ENCODE measurements at regions not wholly inside any gene's neighbourhood (a gene's known extent, or its start where the extent isn't known, plus 50 kb on each side); places are given as distances from the start of the nearest gene placed in this dataset.
"Not testable (repeated sequence)": the region's sequence is repeated elsewhere in the genome, so short reads cannot be mapped to it uniquely, and the experiment has no call there.

- no peak for TF ChIP-seq CTCF (conservative IDR thresholded peaks at IDR 0.05; ENCODE audit: low read depth, low read length)
- no peak overlapping the region for H3K4me3 ChIP-seq (ENCODE audit: low read depth, low read length)
- DNase-seq (ENCODE audit: low read depth) = no peak
Measured at GRCh38 chr6:130715058-130715457, 112.1 kb upstream of the SMLR1 start.

- TF ChIP-seq CTCF (conservative IDR thresholded peaks at IDR 0.05; ENCODE audit: low read depth, low read length) = no peak
- DNase-seq (ENCODE audit: low read depth) = no peak
- no peak overlapping the region for H3K4me3 ChIP-seq (ENCODE audit: low read depth, low read length)
Measured at GRCh38 chr6:130716466-130716865, 110.7 kb upstream of the SMLR1 start.

- TF ChIP-seq CTCF (conservative IDR thresholded peaks at IDR 0.05; ENCODE audit: low read depth, low read length) = no peak
- DNase-seq (ENCODE audit: low read depth) = no peak
- H3K4me3 ChIP-seq (ENCODE audit: low read depth, low read length) = no peak overlapping the region
Measured at GRCh38 chr6:130717657-130718056, 109.5 kb upstream of the SMLR1 start.

DNA sequence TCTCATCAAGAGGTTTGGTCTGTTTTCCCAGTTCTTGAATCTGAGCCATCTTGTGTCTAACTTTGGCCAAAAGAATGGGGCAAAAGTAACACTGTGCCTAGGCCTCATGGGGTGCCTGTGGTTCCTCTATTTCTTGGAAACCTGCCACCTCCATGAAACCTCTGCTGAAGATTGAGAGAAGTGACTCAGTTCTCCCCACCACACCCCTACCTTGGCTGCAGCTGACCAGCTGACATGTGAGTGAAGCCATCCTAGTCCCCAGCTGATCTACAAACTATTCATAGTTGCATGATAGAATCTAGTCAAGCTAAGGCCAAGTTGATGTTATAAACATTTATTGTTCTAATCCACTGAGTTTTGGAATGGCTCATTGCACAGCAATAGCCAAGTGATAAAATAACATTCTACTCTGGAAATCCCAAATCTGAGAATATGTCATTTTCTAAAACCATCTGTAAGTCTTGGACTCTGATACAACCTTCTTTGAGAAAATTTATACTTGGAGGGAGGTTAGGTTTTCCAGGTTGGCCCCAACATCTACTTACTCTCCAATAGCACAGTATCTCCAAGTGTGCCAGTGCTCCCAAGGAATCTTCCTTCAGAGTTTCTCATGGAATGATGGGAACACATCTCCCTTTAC lies 107.0 kb upstream of the SMLR1 start:
- no peak overlapping the region for H3K4me3 ChIP-seq (ENCODE audit: low read depth, low read length)
- TF ChIP-seq CTCF (conservative IDR thresholded peaks at IDR 0.05; ENCODE audit: low read depth, low read length) = no peak
- DNase-seq (ENCODE audit: low read depth) = no peak

DNA sequence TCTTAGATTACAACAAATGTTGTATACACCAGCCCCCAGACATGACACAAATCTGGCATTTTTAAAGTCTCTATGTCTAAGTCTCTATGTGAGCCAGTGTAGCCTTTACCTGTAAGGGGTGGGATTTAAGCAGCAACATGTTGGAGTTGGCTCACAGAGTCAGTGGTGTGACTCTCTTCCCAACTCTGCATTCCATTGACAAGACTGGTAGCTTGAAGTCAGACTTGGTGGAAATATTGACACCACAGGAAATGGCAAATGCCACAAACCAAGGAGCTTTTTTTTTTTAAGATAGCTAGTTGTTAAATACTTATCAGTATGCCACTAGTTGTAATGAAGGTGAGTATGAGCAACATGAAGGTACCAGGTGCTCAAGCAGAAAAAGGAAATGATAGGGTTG lies 103.1 kb upstream of the SMLR1 start:
- no peak overlapping the region for H3K4me3 ChIP-seq (ENCODE audit: low read depth, low read length)
- no peak for DNase-seq (ENCODE audit: low read depth)
- no peak for TF ChIP-seq CTCF (conservative IDR thresholded peaks at IDR 0.05; ENCODE audit: low read depth, low read length)

- no peak overlapping the region for H3K4me3 ChIP-seq (ENCODE audit: low read depth, low read length)
- DNase-seq (ENCODE audit: low read depth) = no peak
- no peak for TF ChIP-seq CTCF (conservative IDR thresholded peaks at IDR 0.05; ENCODE audit: low read depth, low read length)
Measured at GRCh38 chr6:130725551-130725950, 101.7 kb upstream of the SMLR1 start.

GRCh38 chr6:130728064-130728463 lies 99.1 kb upstream of the SMLR1 start:
- not testable (repeated sequence) for DNase-seq (ENCODE audit: low read depth); H3K4me3 ChIP-seq (ENCODE audit: low read depth, low read length)
